ENCODE measurements at regions not wholly inside any gene's neighbourhood (a gene's known extent, or its start where the extent isn't known, plus 50 kb on each side); places are given as distances from the start of the nearest gene placed in this dataset.

GRCh38 chr14:89586258-89587135 lies 169.5 kb upstream of the FOXN3 start:
- no peak for TF ChIP-seq CTCF (IDR thresholded peaks at IDR 0.05)
- no peak for TF ChIP-seq POLR2A (IDR thresholded peaks at IDR 0.05; ENCODE audit: low read depth)
- no peak for TF ChIP-seq EP300 (IDR thresholded peaks at IDR 0.05)
- no peak for TF ChIP-seq POLR2AphosphoS5 (IDR thresholded peaks at IDR 0.05)

Data from esophagus muscularis mucosa (tissue), 4 donors.